Hepatic stellate cell (primary cell): ENCODE measurements at regions not wholly inside any gene's neighbourhood (a gene's known extent, or its start where the extent isn't known, plus 50 kb on each side); places are given as distances from the start of the nearest gene placed in this dataset.
"Not testable (repeated sequence)": the region's sequence is repeated elsewhere in the genome, so short reads cannot be mapped to it uniquely, and the experiment has no call there.

Experiments used
- DNase-seq: peaks from one replicate; pipeline ENCODE4 v3.0.0; 2011; ENCODE audit warnings: low spot score

GRCh38 chr18:22822841-22823508 lies 110.2 kb upstream of the RBBP8 start:
- DNase-seq = no peak

- DNase-seq = no peak
These were observed 106.4 kb upstream of the RBBP8 start for GRCh38 chr18:22826726-22827125.

- no peak for DNase-seq
These were observed 105.9 kb upstream of the RBBP8 start for GRCh38 chr18:22827216-22827615.

GRCh38 chr18:22827741-22828140 lies 105.4 kb upstream of the RBBP8 start:
- no peak for DNase-seq

GRCh38 chr18:22828171-22828570 lies 105.0 kb upstream of the RBBP8 start:
- peak; percentile 7 for DNase-seq

GRCh38 chr18:22828583-22828982 lies 104.5 kb upstream of the RBBP8 start:
- DNase-seq = not testable (repeated sequence)

DNA sequence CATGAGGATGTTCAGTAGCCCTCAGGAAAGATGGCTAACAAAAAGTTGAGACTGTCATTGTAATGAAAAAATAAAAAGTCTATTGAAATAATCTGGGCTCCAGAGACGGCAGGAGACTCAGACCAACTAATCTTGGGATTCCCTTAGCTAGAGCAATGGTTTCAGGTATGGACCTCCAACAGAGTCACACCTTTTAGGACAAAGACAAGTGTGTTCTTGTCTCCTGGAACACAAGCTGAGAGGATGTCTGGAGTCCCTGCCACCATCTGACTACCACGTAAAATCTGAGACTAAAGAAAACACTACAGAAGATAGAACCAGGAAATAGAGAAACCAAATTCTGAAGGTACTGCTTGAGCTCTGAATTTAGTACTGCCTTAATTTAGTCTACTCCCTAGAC lies 103.3 kb upstream of the RBBP8 start:
- no peak for DNase-seq

GRCh38 chr18:22830511-22830910 lies 102.6 kb upstream of the RBBP8 start:
- DNase-seq = no peak

DNA sequence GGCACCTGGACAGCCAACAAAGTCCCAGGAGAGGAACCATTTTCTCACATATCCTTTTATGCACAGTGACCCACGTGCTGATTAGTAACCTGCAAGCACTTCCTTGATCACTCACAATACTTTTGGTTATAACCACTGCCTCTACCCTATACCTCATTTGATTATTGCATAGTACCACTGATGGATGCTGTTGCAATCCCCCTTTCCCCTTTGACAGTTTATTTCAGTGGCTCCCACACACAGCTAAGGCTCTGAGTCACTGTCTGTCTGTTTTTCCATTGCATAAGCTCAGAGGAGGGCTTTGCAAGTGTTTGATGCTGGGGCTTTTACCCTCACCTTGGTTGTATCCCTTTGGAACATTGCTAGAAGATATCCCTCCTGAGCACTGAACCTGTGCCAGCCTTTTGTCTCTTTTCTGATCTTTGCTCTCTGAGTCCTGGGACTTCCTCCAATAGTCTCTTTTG lies 101.7 kb upstream of the RBBP8 start:
- DNase-seq = no peak

DNA sequence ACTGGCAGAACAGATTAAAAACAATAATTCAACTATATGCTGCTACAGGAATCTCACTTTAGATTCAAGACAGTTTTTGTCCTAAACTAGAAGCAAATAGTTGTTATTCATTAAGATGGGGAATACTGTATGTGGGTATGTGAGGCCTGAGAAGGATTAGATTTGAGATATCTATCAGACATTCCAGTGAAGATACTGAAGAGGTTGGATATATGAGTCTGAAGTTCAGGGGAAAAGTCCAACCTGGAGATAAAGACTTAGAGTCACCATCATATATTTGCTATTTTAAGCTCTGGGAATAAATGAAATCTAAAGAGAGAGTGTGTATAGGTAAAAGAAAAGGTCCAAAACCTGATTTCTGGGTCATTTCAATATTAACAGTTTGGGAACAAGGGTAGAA lies 96.2 kb upstream of the RBBP8 start:
- no peak for DNase-seq

DNA sequence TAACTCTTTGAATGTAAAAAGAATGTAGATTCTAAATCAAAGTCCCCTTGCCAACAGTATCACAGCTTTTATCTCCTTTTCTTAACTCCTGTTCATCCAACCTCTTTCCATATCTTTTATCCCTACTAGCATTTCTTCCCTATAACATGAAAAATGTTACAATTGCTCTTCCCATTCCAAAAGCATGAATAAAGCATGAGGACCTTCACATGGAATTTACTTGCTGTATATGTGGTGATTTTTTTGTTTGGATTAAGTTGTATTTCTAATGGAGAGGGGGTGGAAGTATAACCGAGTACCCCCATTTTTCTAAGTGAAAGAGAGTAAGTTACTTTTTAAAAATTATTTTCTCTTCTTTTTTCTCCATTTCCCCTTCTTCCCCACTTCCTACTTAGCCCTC lies 94.9 kb upstream of the RBBP8 start:
- no peak for DNase-seq

DNA sequence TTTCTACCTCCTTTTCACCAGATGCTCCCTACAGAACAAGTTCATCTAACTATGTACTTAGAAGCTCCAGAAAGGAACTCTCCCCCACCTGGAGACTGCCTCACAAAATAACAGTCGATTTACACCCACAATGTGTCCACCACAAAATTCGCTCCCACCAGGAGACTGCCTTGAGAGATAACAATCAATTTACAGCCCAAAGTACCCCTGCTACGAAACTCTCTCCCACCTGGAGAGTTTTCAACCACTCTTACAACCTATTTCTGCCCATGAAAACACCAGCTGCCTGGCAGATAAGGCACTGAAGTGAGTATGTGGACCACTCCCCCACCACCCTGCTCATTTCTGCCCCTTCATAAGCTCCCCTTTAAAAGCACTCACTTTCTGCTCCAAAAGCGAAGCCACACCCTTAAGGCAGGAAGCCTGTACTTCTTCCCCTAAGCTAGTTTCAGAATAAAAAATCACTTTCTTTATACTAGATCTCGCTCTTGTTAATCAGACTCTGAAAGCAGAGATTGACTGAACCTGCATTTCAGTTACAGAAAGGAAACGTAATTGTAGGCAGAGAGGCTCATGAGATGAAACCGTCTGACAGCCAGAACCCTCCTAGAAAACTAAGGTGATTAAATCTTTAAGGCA lies 94.4 kb upstream of the RBBP8 start:
- DNase-seq = no peak

DNA sequence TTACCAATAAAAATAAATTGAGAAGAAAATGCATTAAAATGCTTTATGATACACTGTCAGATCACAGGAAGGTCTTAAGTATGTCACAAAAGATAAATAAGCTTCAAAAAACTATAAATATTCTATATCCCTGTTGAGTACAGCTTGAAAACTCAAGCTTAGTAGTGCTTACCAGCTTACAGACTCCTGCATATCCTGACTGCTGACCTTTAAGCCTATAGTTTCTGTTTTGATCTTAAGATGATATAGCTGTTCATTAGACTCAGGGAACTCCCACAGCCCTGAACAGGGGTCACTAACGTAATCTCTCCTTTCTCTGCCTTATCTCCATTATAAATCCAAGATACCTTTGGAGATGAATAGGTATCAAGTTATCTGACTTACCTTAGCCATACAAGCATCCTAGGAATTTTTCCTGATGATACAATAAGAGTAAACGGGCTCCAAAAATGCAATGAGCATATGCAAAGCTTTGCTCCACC lies 93.7 kb upstream of the RBBP8 start:
- no peak for DNase-seq

- no peak for DNase-seq
These were observed 92.5 kb upstream of the RBBP8 start for GRCh38 chr18:22840606-22841144.

DNA sequence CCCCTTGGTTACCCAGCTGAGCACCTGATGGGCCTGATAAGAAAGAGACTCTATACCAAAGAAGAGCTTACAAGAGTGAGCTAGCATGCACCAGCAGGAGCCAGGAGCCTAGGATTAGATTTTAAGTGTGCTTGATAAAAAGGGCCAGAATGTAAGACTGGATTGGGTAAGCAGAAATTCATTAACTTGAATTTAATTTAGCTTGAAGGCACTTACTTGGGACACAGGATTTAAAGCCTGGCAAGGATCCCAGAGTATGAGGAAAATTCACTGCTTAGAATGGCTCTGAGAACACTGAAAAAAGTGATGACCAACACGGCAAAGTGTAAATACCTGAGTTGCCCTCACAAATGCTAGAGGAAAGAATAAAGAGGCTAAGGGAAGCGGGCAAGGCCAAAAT lies 91.3 kb upstream of the RBBP8 start:
- no peak for DNase-seq

DNA sequence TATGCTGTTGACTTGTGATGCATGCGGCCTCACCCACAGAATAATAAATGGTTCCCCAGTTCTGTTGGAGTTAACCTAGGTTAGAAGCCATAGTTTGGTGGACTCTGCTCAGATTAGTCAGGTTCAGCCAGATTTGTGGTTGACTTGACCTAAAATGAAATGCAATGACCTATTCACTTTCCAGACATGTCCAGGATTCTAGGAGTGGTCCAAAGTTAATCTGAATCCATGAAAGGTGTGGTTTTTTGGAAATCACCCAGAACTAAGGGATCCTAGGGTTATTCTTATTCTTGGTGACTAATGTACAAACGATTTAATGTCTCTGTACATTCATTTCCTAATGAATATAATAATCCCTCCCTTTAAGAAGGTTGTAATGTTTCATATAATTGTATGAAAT lies 88.9 kb upstream of the RBBP8 start:
- peak; percentile 6 for DNase-seq

DNA sequence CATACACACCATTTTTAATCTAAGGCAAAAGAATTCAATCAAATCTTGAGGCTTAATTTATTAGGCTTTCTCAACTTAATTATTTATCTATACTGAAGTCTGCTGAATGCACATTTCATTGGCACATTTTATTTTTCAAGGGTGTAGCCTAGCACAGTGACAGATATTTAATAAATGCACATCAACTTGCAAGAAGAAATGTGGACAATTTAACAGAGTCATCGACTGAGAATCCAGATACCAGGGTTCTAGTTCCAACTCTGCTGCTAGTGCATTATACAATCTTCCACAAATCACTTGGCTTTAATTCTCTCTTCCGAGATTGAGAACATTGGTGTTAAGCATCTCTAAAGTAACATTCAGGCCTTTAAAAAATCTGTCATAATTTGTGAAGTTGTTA lies 88.5 kb upstream of the RBBP8 start:
- DNase-seq = no peak

DNA sequence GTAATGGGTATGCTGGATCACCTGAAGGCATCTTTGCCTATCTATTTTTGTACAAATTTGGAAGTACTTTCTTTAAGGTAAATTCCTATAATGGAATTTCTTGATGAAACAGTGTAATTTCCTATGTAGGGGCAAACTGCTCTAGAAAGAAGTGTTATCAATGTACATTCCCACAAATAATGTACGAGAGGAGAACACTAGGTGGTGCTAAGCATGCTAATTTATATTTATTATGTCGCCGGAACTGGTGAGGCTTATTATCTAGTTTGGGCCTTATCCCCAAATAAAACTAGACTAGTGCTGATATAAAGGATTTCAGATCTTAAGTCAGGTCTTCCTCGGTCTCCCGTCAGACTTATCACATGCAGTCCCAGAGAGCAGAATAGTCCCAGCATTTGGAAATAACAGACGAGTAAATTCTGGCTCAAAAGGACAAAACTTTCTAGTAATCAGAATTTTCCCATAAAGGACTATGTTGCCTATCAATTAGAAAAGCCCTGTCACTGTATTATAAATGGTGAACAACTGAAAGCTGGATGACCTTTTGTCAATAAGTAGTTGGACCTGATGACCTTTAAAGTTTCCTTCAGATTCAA lies 86.9 kb upstream of the RBBP8 start:
- peak; percentile 7 for DNase-seq

- DNase-seq = no peak
These were observed 86.4 kb upstream of the RBBP8 start for GRCh38 chr18:22846697-22847096.

DNA sequence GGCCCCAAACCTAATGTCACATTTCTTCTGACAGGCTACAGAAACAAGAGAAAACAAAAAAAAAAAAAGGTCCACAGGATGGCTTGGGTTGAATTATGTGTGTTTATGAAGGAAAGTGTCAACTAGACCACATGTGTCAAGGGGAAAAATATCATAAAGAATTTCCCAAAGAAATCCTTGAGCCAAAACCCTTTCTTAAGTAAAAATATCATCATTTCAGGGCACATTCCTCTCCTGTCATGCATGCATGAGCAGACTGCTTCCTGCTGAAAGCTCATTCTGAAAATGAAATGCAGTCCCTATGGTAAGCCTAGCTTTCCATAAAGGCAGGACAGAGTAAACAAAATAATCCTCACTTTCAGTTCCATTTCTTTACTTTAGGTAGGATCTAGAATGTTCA lies 85.7 kb upstream of the RBBP8 start:
- peak; percentile 13 for DNase-seq

DNA sequence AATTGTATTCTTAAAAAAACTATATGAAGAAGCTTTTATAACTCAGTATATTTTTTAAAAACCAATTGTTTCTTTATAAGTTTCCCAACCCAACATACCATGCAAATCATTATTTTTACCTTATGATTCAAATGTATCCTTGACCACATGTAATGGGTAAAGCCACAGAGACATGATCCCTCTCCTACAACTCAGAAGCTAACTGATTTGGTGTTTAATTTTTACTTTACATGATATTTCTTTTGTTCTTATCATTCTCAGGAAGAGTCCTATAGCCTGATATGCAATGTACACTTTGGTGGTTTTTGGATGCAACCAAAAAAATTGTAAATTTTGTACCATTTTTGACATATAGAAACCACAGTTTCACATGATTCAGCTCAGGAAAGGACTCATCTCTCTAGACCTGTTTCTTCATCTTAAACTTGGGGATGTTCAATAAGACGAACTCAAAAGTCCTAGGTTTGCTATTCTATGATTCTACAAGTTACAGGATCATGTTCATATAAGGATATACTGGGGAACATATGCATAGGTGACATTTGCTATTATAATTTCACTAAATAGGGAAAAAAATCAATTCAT lies 85.2 kb upstream of the RBBP8 start:
- no peak for DNase-seq

GRCh38 chr18:22848615-22849014 lies 84.5 kb upstream of the RBBP8 start:
- peak; percentile 27 for DNase-seq

- DNase-seq = no peak
These were observed 76.3 kb upstream of the RBBP8 start for GRCh38 chr18:22856870-22857269.
